HUDEP-2 (cell line): ENCODE measurements at regions not wholly inside any gene's neighbourhood (a gene's known extent, or its start where the extent isn't known, plus 50 kb on each side); places are given as distances from the start of the nearest gene placed in this dataset.
"Not testable (repeated sequence)": the region's sequence is repeated elsewhere in the genome, so short reads cannot be mapped to it uniquely, and the experiment has no call there.

Experiments used
- DNase-seq, 76 experiments: peaks; one replicate each; lab custom pipeline; 2025; ENCODE audit not compliant: unreplicated experiment in 76 of 76; lab: John Stamatoyannopoulos, UW

DNA sequence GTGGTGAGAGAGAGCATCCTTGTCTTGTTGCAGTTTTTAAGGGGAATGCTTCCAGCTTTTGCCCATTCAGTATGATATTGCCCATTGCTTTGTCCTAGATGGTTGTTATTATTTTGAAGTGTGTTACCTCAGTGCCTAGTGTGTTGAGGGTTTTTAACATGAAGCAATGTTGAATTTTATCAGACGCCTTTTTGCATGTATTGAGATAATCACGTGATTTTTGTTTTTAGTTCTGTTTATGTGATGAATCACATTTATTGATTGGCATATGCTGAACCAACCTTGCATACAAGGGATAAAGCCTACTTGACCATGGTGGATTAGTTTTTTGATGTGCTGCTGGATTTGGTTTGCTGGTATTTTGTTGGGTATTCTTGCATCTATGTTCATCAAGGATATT is 302.3 kb upstream of the G2E3 start:
- no peak for DNase-seq

DNA sequence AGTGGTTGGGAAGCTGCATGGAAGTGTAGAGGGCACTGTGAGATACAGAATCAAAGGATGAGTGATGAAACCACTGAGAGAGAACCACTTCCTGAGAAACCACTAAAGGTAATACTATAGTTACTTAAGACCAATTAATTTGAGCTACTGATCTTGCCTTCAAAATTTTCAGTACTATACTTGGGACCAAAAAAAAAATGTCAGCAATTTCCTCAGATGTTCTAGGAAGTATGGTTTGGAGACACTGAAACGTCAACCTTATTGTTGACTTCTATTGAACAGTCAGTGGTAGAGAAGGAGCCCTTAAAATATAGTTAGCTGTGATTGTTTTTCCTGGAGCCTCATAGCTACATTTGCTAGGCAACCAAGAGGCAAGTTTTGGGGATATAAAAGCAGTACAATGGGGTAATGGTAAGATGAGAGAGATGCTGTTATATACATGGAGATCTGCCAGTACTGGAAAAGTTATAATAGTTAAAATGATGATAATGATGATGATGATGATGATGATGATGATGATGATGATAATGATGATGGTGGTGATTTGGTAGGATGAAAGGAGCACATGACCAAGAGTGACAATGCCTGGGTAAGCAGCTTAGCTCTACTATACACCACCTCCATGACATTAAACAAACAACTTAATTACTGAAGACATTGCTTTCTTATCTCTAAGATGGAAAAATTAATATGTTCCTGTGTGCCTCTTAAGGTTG is 300.9 kb upstream of the G2E3 start:
- DNase-seq, result no peak

DNA sequence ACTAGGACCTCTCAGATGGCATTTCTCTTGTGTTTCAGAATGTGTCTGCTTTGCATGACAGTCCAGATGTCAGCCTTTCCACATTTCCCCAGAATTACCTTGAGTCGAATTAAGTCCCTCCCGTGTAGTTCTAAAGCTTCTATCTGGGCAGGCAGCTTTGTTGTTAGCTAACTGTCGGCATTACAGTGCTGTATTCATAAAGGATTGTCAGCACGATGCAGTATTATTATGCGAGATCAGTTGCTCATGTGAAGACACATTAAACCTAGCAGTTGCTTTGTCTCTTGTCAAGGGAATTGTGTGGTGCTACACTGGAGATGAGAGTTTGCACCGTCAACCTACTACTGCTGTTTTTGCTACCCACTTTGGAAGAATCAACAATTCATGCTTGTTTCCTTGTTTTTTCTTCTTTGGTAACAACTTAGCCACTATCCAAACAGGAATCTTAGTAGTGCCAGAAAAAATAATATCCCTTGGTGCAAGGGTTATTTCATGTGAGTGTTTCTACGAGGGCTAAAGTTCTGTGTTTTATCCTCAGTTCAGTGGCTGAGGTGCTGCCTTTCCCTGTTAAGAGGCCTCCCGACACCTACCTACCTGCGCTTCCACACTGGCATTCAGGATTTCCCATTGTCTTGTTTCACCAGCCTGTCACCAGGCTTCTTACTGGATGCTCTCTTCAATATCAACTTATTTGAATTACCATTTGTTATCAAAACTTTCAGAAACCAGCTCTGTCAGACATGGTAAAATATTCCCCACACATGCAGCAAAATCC is 297.9 kb upstream of the G2E3 start:
- DNase-seq, result no peak

DNA sequence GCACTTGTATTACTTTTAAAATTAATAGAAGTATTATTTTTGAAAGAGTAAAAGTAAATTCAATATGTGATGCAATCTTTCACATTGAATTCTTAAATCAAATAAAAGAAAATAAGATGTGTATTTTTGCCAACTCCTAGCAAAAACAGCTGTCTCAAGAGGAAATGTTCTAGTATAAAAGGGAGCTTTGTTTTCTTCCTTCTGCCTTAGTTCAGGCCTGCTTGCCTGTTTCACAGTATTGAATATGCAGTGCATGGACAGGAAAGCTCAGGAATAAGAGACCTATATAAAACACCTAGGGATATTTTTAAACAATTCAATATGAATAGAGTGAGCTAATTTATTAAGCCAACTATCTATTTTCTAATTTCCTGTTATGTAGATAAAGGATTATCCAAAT is 294.8 kb upstream of the G2E3 start:
- no peak for DNase-seq

DNA sequence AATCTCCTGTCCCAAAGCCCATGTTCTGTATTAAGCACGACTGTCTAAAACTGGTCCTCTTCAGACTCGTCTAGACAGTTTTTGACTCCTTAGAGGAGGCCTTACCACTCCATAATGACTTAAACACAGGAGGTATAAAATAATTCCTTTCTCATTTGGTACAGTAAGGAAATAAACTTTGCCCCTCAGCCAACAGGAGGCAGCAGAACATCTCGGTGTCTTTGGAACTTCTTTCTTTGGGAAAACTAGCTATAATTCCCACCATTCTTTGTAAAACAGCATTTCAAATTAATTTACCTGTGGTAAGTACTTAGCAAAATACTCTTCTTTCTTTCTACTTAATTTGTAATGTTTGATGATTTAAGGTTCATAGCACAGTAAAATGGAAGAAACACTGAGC is 292.7 kb upstream of the G2E3 start:
- DNase-seq, result no peak

DNA sequence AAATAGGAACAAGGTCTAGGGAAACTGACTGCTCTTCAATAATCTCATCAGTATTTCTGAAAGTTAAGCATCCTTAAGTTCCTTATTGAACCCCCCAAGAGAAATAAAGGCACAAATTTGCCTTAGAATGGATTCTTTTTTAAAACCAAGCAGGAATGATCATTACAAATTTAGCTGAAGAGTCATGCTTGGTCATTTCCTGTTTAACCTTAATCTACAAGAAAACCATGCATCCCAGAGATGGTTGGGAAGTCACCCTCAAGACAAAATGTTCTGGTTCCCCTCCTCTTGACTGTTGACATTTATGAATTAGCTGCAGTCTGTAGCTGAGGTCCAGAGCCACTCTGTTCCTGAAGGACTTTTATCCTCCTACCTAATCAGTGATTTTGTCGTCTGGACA is 291.8 kb upstream of the G2E3 start:
- DNase-seq, result no peak

DNA sequence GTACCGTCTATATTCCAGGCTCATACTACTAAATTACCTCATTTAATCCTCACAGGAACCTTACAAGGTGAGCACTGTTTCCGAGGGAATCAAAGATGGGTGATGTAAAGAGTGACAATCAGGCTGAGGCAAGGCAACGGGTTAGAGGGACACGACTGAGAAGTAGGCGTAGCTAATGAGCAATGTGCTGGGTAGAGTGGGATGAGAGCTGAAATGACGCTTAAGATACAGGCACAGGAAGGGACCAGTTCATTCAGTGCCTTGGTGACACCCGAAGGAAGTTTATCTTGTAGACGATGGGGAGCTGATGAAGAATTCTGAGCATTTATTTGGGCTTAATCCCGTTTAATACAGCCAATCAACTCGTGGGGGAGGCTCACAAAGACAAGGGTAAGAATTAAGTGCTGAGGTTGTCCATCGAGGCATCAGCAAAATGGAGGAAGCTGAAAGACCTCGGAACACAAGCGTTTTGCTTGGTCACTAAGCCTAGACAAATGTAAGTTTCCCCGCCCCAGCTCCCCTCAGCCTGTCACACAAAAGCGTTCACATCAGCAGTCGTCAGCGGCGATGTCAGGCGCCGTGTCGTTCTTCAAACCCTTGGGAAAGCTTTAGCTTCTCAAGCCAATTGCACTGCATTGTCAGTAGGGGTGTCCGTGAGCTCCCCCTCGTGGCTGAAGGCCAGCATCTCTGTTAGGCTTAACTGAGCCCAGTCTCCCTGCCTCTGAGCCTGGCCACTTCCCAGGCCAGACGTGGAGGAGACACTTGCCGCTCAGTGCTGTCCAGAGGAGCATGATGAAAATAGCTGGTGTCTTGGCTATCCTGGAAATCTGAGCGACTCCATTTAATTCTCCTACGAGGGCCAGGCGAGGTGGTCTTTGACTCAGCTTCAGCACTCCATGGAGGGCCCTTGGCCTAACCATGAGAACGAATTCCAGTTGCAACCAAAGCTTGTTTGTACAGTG is 288.5 kb upstream of the G2E3 start:
- peak in 69 of 76 experiments; percentile 3 to 71 (median 42) for DNase-seq

DNA sequence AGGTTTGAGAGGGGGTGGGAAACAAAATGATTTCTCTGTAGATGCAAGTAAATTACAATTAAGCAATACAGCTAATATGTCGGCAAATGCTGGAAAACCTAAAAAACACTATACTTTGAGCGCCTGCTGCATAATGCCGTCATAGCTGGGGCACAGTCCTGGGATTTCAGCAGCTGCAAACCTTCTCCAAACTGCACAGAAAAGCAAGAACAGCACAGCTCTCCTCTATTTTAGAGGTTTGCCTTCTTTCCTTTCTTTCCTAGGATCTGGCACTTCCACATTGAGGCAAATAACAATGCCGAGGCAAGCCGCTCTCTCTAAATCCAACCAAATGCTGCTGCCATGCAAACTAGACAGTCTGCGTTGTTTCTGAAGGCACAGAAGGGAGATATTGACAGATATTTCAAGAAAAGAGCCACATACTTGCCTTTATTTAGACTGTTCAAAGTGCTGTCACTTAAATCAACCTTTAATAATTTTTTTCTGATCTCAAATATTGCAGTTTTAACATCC is 287.1 kb upstream of the G2E3 start:
- DNase-seq, result no peak

DNA sequence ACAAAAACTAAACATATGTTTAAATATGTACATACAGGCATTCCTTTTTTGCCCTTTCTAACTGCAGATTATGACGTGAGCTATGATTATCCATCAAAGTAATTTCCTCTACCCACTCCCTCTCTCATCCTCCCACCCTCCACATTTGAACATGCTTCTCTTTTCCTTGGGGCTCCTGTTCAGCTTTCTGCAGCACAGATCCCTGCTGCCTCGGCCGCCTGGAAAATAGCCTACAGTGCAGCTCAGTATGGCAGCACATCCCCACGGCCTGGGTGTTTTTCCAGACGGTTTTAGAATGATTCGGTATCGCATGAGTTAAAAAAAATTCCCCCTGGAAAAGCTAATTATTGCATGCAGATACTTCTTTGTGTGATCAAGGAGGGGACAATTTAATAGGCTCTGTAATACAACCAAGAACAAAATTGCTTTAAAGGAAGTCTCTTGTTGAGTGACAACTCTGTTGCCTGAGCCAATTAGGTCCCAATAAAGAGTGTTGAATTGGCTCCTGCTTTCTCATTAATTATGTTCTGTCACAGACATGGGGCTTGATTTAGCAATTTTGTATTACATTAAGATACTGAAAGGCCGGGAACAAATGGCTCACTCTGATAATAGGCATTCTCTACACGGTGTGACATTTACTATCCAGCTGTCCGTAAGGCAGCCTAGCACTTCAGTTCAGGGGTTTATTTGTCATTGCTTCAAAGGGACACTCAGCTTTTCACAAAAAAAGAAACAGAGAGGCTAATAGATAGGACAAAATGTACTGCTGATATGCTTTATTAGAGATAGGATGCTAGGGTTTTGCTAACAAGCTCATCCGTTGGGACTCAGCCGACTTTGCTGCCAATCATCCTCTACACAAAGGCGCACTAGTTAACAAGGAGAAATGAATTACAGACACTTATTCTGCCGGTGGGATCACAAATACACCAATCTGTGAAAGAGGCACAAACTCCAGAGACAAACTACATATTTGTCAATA is 285.8 kb upstream of the G2E3 start:
- DNase-seq, result no peak

DNA sequence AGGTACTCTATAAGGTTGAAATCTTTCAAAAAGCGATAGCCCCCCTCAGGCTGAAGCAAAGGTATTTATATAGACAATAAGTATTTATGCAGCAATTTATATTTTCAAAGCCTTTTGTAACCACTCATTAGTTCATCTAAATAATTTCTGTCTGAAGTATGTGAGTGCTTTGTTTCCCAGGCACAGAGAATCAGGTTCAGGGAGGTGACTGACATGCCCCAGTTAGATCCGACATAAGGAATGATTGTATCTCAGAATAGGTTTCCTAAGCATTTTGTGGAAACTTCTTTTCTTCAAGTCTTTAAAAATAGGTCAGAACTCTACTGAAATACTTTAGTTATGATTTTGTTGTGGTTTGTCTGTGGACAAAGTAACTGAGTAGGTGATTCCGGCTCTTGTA is 283.4 kb upstream of the G2E3 start:
- DNase-seq, result no peak

DNA sequence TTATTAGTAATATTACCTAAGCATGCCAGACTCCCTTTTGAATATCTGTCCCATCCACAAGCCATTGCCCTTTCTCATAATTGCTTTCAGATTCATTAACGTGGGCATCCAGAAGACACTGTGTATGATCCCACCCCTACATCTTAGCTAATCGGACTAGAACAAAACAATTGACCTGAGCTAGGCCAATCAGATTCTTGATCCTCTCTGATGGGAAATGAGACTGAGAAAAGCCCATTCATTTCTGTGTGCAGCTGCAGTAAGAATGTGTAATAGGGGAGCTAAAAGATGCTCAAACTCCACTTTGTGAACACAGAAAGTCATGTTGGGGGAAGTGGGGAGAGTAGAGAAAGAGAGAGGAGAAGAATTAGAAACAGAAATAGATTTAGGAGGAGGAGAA is 281.7 kb upstream of the G2E3 start:
- no peak for DNase-seq

DNA sequence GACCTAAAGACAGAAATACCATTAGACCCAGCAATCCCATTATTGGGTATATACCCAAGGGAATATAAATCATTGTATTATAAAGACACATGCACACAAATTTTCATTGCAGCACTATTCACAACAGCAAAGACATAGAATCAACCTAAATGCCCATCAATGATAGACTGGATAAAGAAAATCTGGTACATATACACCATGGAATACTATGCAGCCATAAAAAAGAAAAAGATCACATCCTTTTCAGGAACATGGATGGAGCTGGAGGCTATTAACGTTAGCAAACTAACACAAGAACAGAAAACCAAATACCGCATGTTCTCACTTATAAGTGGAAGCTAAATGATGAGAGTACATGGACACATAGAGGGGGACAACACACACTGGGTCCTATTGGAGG is 280.1 kb upstream of the G2E3 start:
- not testable (repeated sequence) for DNase-seq

DNA sequence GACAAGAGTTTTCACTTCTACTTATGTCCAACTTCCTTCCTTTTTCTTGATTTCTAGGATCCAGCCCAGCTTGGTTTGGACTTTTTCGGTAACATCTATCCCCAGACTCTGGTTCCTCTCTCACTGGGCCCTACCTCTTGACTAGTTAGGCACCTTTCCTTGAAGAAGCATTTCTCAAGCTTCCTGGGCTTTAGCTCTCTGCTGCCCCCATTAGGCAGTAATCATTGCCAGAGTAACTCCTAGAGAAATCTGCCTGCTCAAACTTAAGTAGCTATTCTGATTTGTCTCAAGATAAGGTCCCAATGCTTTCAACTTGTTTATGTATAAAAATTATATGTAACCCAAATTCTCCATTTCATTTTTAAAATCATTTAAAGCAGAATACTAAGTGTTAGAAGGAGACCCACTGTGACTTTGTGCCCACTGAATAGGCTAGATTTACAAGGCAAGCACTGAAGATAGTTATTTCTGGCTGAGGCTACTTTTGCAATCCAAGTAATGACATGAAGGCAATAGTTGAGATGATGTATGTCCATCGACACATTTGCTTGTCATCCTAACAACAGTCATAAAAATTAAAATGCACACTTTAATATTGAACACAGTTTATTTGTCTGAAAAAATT is 275.0 kb upstream of the G2E3 start:
- DNase-seq, result peak in 19 of 76 experiments; percentile 1 to 42 (median 14)

DNA sequence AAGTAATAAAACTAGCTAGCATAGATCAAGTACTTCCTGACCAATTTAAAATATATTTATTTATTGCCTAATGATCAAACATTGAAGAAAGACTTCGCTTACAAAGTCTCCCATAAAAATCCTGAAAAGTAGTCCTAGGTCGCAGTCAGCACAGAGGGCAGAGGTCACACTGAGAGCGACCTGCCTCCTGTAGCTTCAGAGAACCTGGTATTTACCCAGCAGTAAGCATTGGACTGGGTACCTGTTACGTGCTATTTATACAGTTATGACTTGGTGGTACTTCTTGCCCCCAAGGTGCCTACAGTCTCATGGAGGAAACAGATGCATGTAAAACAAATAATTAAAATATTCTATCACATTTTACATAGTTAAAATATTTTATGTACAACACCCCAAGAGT is 274.1 kb upstream of the G2E3 start:
- DNase-seq, result no peak

DNA sequence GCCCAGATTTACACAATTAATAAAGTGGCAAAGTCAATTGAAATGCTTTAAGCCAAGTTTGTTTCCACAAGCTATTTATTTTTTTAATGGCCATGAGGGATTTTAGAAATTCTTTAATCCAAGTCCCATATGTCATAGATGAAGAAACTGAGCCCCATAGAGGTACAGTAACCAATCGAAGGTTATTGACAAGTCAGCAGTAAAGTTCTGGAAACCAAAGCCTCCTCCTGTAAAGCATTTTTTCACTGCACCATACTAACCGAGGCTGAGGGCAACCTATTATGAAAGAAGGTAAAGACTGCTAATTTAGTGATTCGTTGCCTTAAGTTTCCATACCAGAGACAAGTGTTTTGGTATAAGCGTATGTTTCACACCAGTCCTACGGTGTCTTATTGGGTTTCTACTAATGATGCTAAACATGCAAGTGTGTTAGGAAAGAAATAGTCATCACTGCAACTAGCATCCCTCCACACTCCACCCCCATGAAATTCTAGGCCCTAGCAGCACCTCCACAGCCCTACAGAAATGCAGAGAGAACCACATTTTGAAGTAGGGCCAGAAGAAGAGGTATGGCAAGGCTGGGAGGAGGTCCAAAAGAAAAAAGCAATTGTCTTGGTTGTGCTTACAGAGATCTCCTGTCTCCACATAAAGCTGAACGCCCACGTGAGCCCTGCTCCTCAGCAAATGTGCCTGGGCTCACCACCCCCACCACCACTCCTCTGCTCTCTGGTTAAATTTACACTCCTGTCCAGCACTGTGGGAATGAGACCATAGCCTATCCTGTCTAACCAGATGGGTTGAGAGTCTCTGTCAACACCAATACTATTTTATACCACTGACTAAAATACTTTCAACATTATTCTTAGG is 271.1 kb upstream of the G2E3 start:
- DNase-seq, result no peak

DNA sequence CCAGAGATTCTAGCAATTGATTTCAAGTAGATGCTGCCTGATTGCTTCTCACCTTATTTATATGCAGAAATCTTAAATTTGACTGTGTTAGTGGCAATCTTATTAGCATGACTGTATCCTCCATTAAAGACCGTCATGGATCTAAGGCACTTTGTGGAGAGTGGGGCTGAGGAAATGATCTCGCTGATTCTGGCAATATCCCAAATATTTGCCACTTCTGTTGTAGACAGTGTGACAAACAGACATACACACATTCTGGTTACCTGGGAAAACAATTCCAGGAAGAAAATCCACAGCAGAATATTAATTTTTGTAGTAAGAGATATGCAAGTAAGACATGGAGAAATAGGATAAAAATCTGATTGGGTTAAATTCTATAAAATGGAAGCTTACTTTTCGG is 269.0 kb upstream of the G2E3 start:
- DNase-seq, result no peak

DNA sequence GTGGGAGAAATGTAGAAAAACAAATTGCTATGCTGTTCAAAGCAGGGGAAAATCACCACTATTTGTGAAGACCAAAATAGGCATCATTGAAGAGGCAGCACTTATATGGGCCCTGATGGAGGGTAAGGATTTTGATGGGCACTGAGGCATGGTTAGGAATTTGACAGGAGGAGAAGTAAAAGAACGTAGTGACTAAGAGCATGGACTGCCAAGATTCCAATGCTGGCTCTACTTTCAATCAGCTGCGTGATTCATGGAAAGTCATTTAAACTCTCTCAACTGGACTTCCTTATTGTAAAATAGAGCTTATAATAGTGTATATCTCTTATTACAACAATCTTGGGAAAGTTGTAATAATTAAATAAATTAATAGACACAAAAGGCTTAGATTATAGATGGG is 267.7 kb upstream of the G2E3 start:
- no peak for DNase-seq

DNA sequence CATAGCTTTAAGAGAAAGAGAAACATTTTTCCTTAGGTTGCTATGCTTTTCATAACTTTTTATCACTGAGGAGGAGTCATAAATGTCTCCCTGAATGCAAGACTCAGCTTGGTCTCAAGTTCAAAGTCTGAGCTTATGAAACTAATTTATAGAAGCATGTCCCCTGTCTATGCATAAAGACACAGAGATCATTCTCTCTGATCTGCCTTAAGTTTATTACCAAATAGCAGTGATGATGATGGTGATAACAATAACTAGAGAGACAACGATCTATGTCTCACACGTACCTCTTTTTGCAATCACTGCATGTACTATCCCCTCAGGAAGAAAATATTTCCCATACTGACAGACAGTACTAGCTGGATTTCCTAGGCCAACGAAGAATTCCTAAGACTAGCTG is 266.4 kb upstream of the G2E3 start:
- DNase-seq, result no peak
